Panc1 (cell line): ENCODE measurements at regions not wholly inside any gene's neighbourhood (a gene's known extent, or its start where the extent isn't known, plus 50 kb on each side); places are given as distances from the start of the nearest gene placed in this dataset.

Experiments used
- ATAC-seq: fragments of 200-7000 bp; cut with Tn5 transposase; 2 replicates; pipeline ENCODE4 v1.9.1; 2020; ENCODE audit warnings: mild to moderate bottlenecking, moderate library complexity
- BruUV-seq: library from RNA; stranded (reverse); fragments of 400-500 nt; replicated peaks from 2 replicates; lab custom pipeline; 2021; lab: Mats Ljungman, UMichigan
- CTCF ChIA-PET: fragments of 300-600 bp; sonication (Branson Sonifier 250); formaldehyde crosslinking; loops from one replicate; lab custom pipeline; 2022; ENCODE audit warnings: antibody characterized with exemption; lab: Charles Lee
- POLR2A ChIA-PET: fragments of 300-600 bp; sonication (Branson Sonifier 250); formaldehyde crosslinking; loops from one replicate; lab custom pipeline; 2022; ENCODE audit warnings: antibody characterized with exemption; lab: Charles Lee
- DNase-seq: peaks from one replicate; pipeline ENCODE4 v3.0.0-alpha.2; 2010; ENCODE audit warnings: low read depth, low spot score
- H3K27ac ChIP-seq: 2 replicates; pipeline ENCODE4 v1.5.1; 2011; ENCODE audit warnings: mild to moderate bottlenecking, low read length, inconsistent platforms
- H3K27me3 ChIP-seq: fragments of 200-500 bp; sonication (Bioruptor generic); 2 replicates; pipeline ENCODE4 v1.6.0; 2014; ENCODE audit warnings: low read length, inconsistent platforms; ENCODE audit not compliant: control insufficient read depth, insufficient read depth
- H3K36me3 ChIP-seq: fragments of 200-500 bp; sonication (Bioruptor generic); 2 replicates; pipeline ENCODE4 v1.5.1; 2014; ENCODE audit warnings: inconsistent platforms, mild to moderate bottlenecking, low read length, moderate library complexity; ENCODE audit not compliant: control insufficient read depth, insufficient read depth
- H3K4me1 ChIP-seq: 2 replicates; pipeline ENCODE4 v1.5.1; 2011; ENCODE audit warnings: inconsistent platforms, mild to moderate bottlenecking, low read length, moderate library complexity; ENCODE audit not compliant: control insufficient read depth, insufficient read depth
- H3K4me3 ChIP-seq, 2 experiments: 2 replicates each; pipeline ENCODE4 v1.5.1; 2011 to 2012; ENCODE audit warnings: low read depth in 2 of 2, low read length in 2 of 2, mild to moderate bottlenecking in 2 of 2, inconsistent platforms in 1 of 2, moderate library complexity in 1 of 2
- H3K9me3 ChIP-seq: fragments of 200-500 bp; sonication (Bioruptor generic); 2 replicates; pipeline ENCODE4 v1.5.1; 2014; ENCODE audit warnings: low read depth, mild to moderate bottlenecking, inconsistent platforms, low read length, moderate library complexity; ENCODE audit not compliant: control insufficient read depth, insufficient read depth
- CTCF ChIP-seq: fragments of 450-650 bp; IDR thresholded peaks from 2 replicates; pipeline ENCODE4 v1.5.1; 2017; ENCODE audit warnings: mild to moderate bottlenecking
- POLR2AphosphoS5 ChIP-seq: IDR thresholded peaks from 2 replicates; pipeline ENCODE4 v1.6.1; 2012; ENCODE audit warnings: mild to moderate bottlenecking, low read depth, low read length, moderate library complexity
- SIN3A ChIP-seq: IDR thresholded peaks from 2 replicates; pipeline ENCODE4 v1.6.1; 2012; ENCODE audit warnings: low read depth, mild to moderate bottlenecking, low read length, moderate library complexity, borderline replicate concordance; ENCODE audit not compliant: insufficient read depth
- TCF7L2 ChIP-seq: IDR thresholded peaks from 2 replicates; pipeline ENCODE4 v1.6.1; 2011; ENCODE audit warnings: mild to moderate bottlenecking, low read depth, low read length, inconsistent platforms
- in situ Hi-C: cut with HindIII; loops from 2 replicates; pipeline ENCODE4 v1.10.0; 2016; ENCODE audit warnings: low sequenced_read_pairs, low pct_unique_long_range_greater_than_20kb
- intact Hi-C: fragments of 100-400 bp; cut with micrococcal nuclease; formaldehyde crosslinking; loops from one replicate; pipeline ENCODE4 v1.10.0; 2022; ENCODE audit not compliant: unreplicated experiment
- TF ChIP-seq, protein P1 (sequence below), 2 experiments: IDR thresholded peaks; 2 replicates each; pipeline ENCODE4 v1.6.1; 2011 to 2012; ENCODE audit warnings: low read depth in 2 of 2, control low read depth in 1 of 2, low read length in 1 of 2, mild to moderate bottlenecking in 1 of 2, moderate library complexity in 1 of 2; ENCODE audit not compliant: insufficient read depth in 1 of 2

DNA sequence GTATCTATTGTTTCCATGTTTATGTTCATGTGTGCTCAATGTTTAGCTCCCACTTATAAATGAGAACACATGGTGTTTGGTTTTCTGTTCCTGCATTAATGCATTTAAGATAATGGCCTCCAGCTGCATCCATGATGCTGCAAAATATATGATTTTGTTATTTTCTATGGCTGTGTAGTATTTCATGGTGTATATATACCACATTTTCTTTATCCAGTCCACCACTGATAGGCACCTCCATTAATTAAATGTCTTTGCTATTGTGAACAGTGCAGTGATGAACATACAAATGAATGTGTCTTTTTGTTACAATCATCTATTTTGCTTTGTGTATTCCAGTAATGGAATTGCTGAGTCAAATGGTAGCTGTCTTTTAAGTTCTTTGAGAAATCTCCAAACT lies 329.4 kb upstream of the MAGI2 start:
- POLR2A ChIA-PET = no interaction called here
- no TSS peak for BruUV-seq

GRCh38 chr7:79782256-79782655 lies 328.8 kb upstream of the MAGI2 start:
- DNase-seq = no peak
- intact Hi-C loops (no loop called here), in situ Hi-C loops (no loop called here)
- no peaks in the 10 kb centered on the region for H3K9me3 ChIP-seq
- no peaks in the 10 kb centered on the region for H3K36me3 ChIP-seq
- ChIA-PET CTCF (no interaction called here), POLR2A (no interaction called here)
- H3K4me1 ChIP-seq = no peaks in the 10 kb centered on the region
- no peak overlapping the region for H3K4me3 ChIP-seq
- no peaks in the 10 kb centered on the region for H3K27me3 ChIP-seq
- no peak for ATAC-seq
- no TSS peak for BruUV-seq
- no peak for TF ChIP-seq POLR2AphosphoS5
- TF ChIP-seq TCF7L2 = no peak
- TF ChIP-seq SIN3A = no peak
- no peak overlapping the region for H3K27ac ChIP-seq

More for the DNA sequence above, 329.4 kb upstream of the MAGI2 start:
- in situ Hi-C loops (no loop called here), intact Hi-C loops (no loop called here)
- ATAC-seq (no peak), DNase-seq (no peak)
- Histone ChIP-seq H3K4me1 (no peaks in the 10 kb centered on the region), H3K4me3 (no peak overlapping the region), H3K27me3 (no peaks in the 10 kb centered on the region), H3K9me3 (no peaks in the 10 kb centered on the region), H3K36me3 (no peaks in the 10 kb centered on the region), H3K27ac (no peak overlapping the region)
- CTCF ChIA-PET = no interaction called here
- TF ChIP-seq TCF7L2 = no peak
- no peak for TF ChIP-seq CTCF
- TF ChIP-seq SIN3A = no peak
- TF ChIP-seq POLR2AphosphoS5 = no peak
- TF ChIP-seq, protein P1, sequence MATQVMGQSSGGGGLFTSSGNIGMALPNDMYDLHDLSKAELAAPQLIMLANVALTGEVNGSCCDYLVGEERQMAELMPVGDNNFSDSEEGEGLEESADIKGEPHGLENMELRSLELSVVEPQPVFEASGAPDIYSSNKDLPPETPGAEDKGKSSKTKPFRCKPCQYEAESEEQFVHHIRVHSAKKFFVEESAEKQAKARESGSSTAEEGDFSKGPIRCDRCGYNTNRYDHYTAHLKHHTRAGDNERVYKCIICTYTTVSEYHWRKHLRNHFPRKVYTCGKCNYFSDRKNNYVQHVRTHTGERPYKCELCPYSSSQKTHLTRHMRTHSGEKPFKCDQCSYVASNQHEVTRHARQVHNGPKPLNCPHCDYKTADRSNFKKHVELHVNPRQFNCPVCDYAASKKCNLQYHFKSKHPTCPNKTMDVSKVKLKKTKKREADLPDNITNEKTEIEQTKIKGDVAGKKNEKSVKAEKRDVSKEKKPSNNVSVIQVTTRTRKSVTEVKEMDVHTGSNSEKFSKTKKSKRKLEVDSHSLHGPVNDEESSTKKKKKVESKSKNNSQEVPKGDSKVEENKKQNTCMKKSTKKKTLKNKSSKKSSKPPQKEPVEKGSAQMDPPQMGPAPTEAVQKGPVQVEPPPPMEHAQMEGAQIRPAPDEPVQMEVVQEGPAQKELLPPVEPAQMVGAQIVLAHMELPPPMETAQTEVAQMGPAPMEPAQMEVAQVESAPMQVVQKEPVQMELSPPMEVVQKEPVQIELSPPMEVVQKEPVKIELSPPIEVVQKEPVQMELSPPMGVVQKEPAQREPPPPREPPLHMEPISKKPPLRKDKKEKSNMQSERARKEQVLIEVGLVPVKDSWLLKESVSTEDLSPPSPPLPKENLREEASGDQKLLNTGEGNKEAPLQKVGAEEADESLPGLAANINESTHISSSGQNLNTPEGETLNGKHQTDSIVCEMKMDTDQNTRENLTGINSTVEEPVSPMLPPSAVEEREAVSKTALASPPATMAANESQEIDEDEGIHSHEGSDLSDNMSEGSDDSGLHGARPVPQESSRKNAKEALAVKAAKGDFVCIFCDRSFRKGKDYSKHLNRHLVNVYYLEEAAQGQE (IDR thresholded peaks at IDR 0.05; ENCODE audit: insufficient read depth in 1 of 2, low read depth in 2 of 2, low read length in 1 of 2) = no peak

DNA sequence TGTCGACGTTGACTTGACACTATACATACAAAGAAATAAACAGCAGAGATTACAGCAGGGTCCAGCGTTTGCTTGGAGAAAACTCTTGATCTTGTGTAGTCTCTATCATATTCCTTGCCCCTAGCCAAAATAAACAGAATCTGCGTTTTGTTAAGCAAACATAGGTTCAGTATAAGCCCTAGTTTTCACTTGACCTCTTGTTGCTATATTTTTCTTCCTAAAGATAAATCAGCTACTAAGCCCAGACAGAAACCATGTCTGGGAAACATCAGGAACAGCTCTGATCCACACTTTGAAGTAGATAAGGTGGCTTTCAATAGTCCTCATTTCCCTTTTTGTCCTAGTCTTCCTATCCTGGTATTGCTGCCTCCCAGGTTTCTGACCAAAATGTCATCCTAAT lies 328.2 kb upstream of the MAGI2 start:
- TF ChIP-seq, protein P1 (IDR thresholded peaks at IDR 0.05; ENCODE audit: insufficient read depth in 1 of 2, low read depth in 2 of 2, low read length in 1 of 2) = no peak
- TF ChIP-seq SIN3A (no peak), POLR2AphosphoS5 (no peak), TCF7L2 (no peak), CTCF (no peak)
- Histone ChIP-seq H3K27me3 (no peaks in the 10 kb centered on the region), H3K27ac (no peak overlapping the region), H3K36me3 (no peaks in the 10 kb centered on the region), H3K9me3 (no peaks in the 10 kb centered on the region), H3K4me1 (no peaks in the 10 kb centered on the region), H3K4me3 (no peak overlapping the region)
- BruUV-seq = no TSS peak
- no peak for DNase-seq
- no peak for ATAC-seq
- in situ Hi-C loops = no loop called here
- POLR2A ChIA-PET = no interaction called here
- intact Hi-C loops = no loop called here
- CTCF ChIA-PET = no interaction called here
